K562 (cell line): ENCODE measurements at regions not wholly inside any gene's neighbourhood (a gene's known extent, or its start where the extent isn't known, plus 50 kb on each side); places are given as distances from the start of the nearest gene placed in this dataset.

Experiments
- ATAC-seq: fragments of 200-7000 bp; cut with Tn5 transposase; 3 replicates; pipeline ENCODE4 v1.9.1; 2020; ENCODE audit warnings: moderate library complexity
- BruUV-seq: library from RNA; stranded (reverse); fragments of 400-500 nt; replicated peaks from 2 replicates; lab custom pipeline; 2021; lab: Mats Ljungman, UMichigan
- CTCF ChIA-PET: fragments of 300-600 bp; formaldehyde crosslinking; extraction: SDS; loops from one replicate; lab custom pipeline; 2021; ENCODE audit warnings: low intra/inter-chr PET ratio; lab: Yijun Ruan, JAX
- POLR2A ChIA-PET: fragments of 300-600, 350-650 bp; sonication (Branson Sonifier 250); formaldehyde crosslinking; extraction: SDS; loops from one replicate; lab custom pipeline; 2021; ENCODE audit warnings: antibody characterized with exemption, inconsistent platforms; lab: Yijun Ruan, JAX
- DNase-seq, 4 experiments: peaks; one replicate each; pipeline versions ENCODE4 v3.0.0 to v3.0.0-alpha.2; 2011 to 2018; ENCODE audit warnings: low spot score in 3 of 4, mixed read lengths in 3 of 4; ENCODE audit errors: extremely low read depth in 1 of 4
- FAIRE-seq: peaks from 2 replicates; lab custom pipeline; 2011; peaks lifted over from hg19 to GRCh38; lab: Jason Lieb, UNC
- H2AFZ ChIP-seq: 2 replicates; pipeline ENCODE4 v1.6.0; 2011; ENCODE audit warnings: low read depth, low read length, control low read depth, inconsistent platforms
- H3K27ac ChIP-seq: fragments of 200-600 bp; 3 replicates; pipeline ENCODE4 v1.8.0; 2011; ENCODE audit warnings: low read depth, mild to moderate bottlenecking, control low read depth, inconsistent platforms, low read length, moderate library complexity, mixed read lengths; ENCODE audit errors: extremely low read depth
- H3K27me3 ChIP-seq, 2 experiments: fragments of 300-600 bp in 1 of 2; 2 replicates in 1 of 2; 3 replicates in 1 of 2; pipeline versions ENCODE4 v1.6.0 to v1.8.0; 2011; ENCODE audit warnings: inconsistent platforms in 2 of 2, low read length in 2 of 2, mild to moderate bottlenecking in 1 of 2, mixed read lengths in 1 of 2, moderate library complexity in 1 of 2; ENCODE audit not compliant: control insufficient read depth in 2 of 2, insufficient read depth in 2 of 2
- H3K36me3 ChIP-seq: fragments of 300-600 bp; 3 replicates; pipeline ENCODE4 v1.8.0; 2011; ENCODE audit warnings: mild to moderate bottlenecking, low read length, inconsistent platforms; ENCODE audit not compliant: control insufficient read depth, insufficient read depth
- H3K4me1 ChIP-seq, 2 experiments: fragments of 200-600 bp in 1 of 2; replicated peaks in 1 of 2; 2 replicates in 1 of 2; 3 replicates in 1 of 2; pipeline versions ENCODE4 v1.5.1 to v1.8.0; 2011; ENCODE audit warnings: inconsistent platforms in 2 of 2, low read length in 2 of 2, mild to moderate bottlenecking in 1 of 2, mixed read lengths in 1 of 2, moderate library complexity in 1 of 2; ENCODE audit not compliant: control insufficient read depth in 2 of 2, insufficient read depth in 2 of 2
- H3K4me2 ChIP-seq: 2 replicates; pipeline ENCODE4 v1.6.1; 2011; ENCODE audit warnings: low read length, control low read depth, inconsistent platforms, mixed read lengths; ENCODE audit not compliant: insufficient read depth
- H3K4me3 ChIP-seq: fragments of 200-600 bp; sonication (generic), shearing (Covaris generic); 2 replicates; pipeline ENCODE4 v1.5.1; 2016; ENCODE audit warnings: control low read depth, inconsistent platforms
- H3K79me2 ChIP-seq: fragments of 200-600 bp; 3 replicates; pipeline ENCODE4 v1.8.0; 2011; ENCODE audit warnings: low read length, inconsistent platforms; ENCODE audit not compliant: control insufficient read depth, insufficient read depth
- H3K9ac ChIP-seq, 2 experiments: 2 replicates each; pipeline versions ENCODE4 v1.6.0 to v1.6.1; 2011; ENCODE audit warnings: low read depth in 2 of 2, low read length in 2 of 2, control low read depth in 1 of 2, inconsistent platforms in 1 of 2, mild to moderate bottlenecking in 1 of 2, mixed read lengths in 1 of 2; ENCODE audit not compliant: insufficient read depth in 1 of 2
- H3K9me1 ChIP-seq: one replicate; pipeline ENCODE4 v1.6.0; 2011; ENCODE audit warnings: inconsistent platforms, mild to moderate bottlenecking, low read length, moderate library complexity; ENCODE audit not compliant: control insufficient read depth, insufficient read depth
- H3K9me3 ChIP-seq: replicated peaks from 2 replicates; pipeline ENCODE4 v1.5.1; 2011; ENCODE audit warnings: low read depth, low read length, inconsistent platforms; ENCODE audit not compliant: control insufficient read depth, insufficient read depth
- H4K20me1 ChIP-seq: replicated peaks from 2 replicates; pipeline ENCODE4 v1.6.1; 2011; ENCODE audit warnings: low read length, inconsistent platforms, mixed read lengths; ENCODE audit not compliant: control insufficient read depth, insufficient read depth
- BCL6 ChIP-seq: fragments of 250-450 bp; sonication (Bioruptor Pico); IDR thresholded peaks from 2 replicates; pipeline ENCODE4 v1.4.0; 2020
- CBFB ChIP-seq: sonication (generic); formaldehyde crosslinking; IDR thresholded peaks from 2 replicates; pipeline ENCODE4 v1.4.0; 2020; ENCODE audit warnings: mild to moderate bottlenecking, missing genetic modification reagents
- CHD4 ChIP-seq: fragments of 200-600 bp; sonication (generic); IDR thresholded peaks from 3 replicates; pipeline ENCODE4 v1.6.1; 2012; ENCODE audit warnings: low read depth, mild to moderate bottlenecking, mixed read lengths, low read length, inconsistent platforms; ENCODE audit not compliant: insufficient read depth, insufficient replicate concordance, poor library complexity, severe bottlenecking
- E2F4 ChIP-seq: sonication (generic); formaldehyde crosslinking; IDR thresholded peaks from 2 replicates; pipeline ENCODE4 v1.8.0; 2022; ENCODE audit warnings: mild to moderate bottlenecking, low read depth, missing genetic modification reagents
- HEY1 ChIP-seq: fragments of 250-450 bp; sonication (Bioruptor Pico); IDR thresholded peaks from 2 replicates; pipeline ENCODE4 v1.5.0; 2020; ENCODE audit warnings: mild to moderate bottlenecking, moderate library complexity, borderline replicate concordance
- JUN ChIP-seq, 2 experiments: sonication (generic) in 1 of 2; formaldehyde crosslinking in 1 of 2; IDR thresholded peaks; 2 replicates each; pipeline versions ENCODE4 v1.6.1 to v1.8.0; 2012 to 2022; ENCODE audit warnings: borderline replicate concordance in 2 of 2, mild to moderate bottlenecking in 2 of 2, improper control_type of control experiment in 1 of 2, low read depth in 1 of 2, low read length in 1 of 2, missing genetic modification reagents in 1 of 2
- NCOA6 ChIP-seq: fragments of 450-650 bp; IDR thresholded peaks from 2 replicates; pipeline ENCODE4 v1.6.1; 2017; ENCODE audit warnings: mild to moderate bottlenecking
- NONO ChIP-seq, 2 experiments: fragments of 200-400 bp in 1 of 2; fragments of 450-650 bp in 1 of 2; formaldehyde crosslinking in 1 of 2; IDR thresholded peaks; 2 replicates each; pipeline ENCODE4 v1.6.1; 2017; ENCODE audit warnings: low read depth in 2 of 2, mild to moderate bottlenecking in 2 of 2, moderate library complexity in 2 of 2, low read length in 1 of 2
- PHB2 ChIP-seq: fragments of 450-650 bp; IDR thresholded peaks from 2 replicates; pipeline ENCODE4 v1.6.1; 2017; ENCODE audit warnings: low read depth
- RFX7 ChIP-seq: fragments of 250-450 bp; sonication (Bioruptor Pico); IDR thresholded peaks from 2 replicates; pipeline ENCODE4 v1.5.1; 2021; ENCODE audit warnings: mild to moderate bottlenecking
- SMAD1 ChIP-seq: fragments of 150-350 bp; IDR thresholded peaks from 2 replicates; pipeline ENCODE4 v1.6.1; 2014; ENCODE audit warnings: low read length, low read depth; ENCODE audit not compliant: partially characterized antibody
- ZNF140 ChIP-seq: fragments of 250-450 bp; sonication (Bioruptor Pico); IDR thresholded peaks from 2 replicates; pipeline ENCODE4 v1.8.0; 2021; ENCODE audit warnings: moderate library complexity, mild to moderate bottlenecking, inconsistent platforms
- ZNF512 ChIP-seq: IDR thresholded peaks from 2 replicates; pipeline ENCODE4 v1.6.1; 2016; ENCODE audit warnings: missing genetic modification characterization, missing compliant biosample characterization
- ZNF644 ChIP-seq: fragments of 200-800 bp; sonication (Bioruptor generic); IDR thresholded peaks from 2 replicates; pipeline ENCODE4 v1.6.1; 2016; ENCODE audit warnings: low read depth, missing genetic modification characterization, missing compliant biosample characterization
- ZNF764 ChIP-seq: fragments of 250-450 bp; sonication (Bioruptor Pico); IDR thresholded peaks from 2 replicates; pipeline ENCODE4 v1.4.0; 2020; ENCODE audit warnings: low read depth, mild to moderate bottlenecking, moderate library complexity
- ZNF830 ChIP-seq: fragments of 250-450 bp; sonication (Bioruptor Pico); IDR thresholded peaks from 2 replicates; pipeline ENCODE4 v1.5.0; 2021; ENCODE audit warnings: mild to moderate bottlenecking
- in situ Hi-C: fragments of 300-500 bp; cut with MboI; formaldehyde crosslinking; loops from 4 replicates; pipeline ENCODE4 v1.15.0; 2018; ENCODE audit warnings: inconsistent platforms, mixed read lengths
- intact Hi-C: fragments of 100-400 bp; cut with micrococcal nuclease; formaldehyde crosslinking; loops from 2 replicates; pipeline ENCODE4 v1.14.2; 2022
- TF ChIP-seq, protein P1 (sequence below): fragments of 250-450 bp; sonication (Bioruptor Pico); IDR thresholded peaks from 2 replicates; pipeline ENCODE4 v1.8.0; 2022; ENCODE audit warnings: moderate library complexity, mild to moderate bottlenecking, inconsistent platforms
- TF ChIP-seq, protein P2 (sequence below): sonication (generic); formaldehyde crosslinking; IDR thresholded peaks from 2 replicates; pipeline ENCODE4 v1.9.0; 2022; ENCODE audit warnings: mild to moderate bottlenecking, missing genetic modification reagents
- TF ChIP-seq, protein P3 (sequence below): fragments of 250-450 bp; sonication (Bioruptor Pico); IDR thresholded peaks from 2 replicates; pipeline ENCODE4 v1.4.0; 2020; ENCODE audit warnings: borderline replicate concordance

DNA sequence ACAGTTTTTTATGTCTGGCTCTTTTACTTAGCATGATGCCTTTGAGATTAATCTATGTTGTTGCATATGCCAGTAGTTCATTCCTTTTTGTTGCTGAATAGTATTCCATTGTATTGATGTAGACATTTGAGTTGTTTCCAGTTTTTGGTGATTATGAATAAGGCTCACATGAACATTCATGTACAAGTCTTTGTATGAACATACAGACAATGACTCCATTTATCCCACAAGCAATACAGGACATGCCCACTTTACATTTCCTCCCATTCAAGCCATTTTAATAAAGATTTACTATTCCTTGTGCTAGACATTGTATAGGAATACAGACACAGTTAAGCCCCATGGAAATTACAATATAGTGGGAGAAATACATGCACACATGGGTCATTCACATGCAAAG is 118.0 kb downstream of the TRIM43 start:
- Histone ChIP-seq H3K4me1 (no peaks in the 10 kb centered on the region; a peak in 1 of 5 replicates), H3K27ac (no peak overlapping the region), H3K9ac (no peak overlapping the region), H3K27me3 (no peaks in the 10 kb centered on the region), H4K20me1 (no peaks in the 10 kb centered on the region), H3K9me1 (no peaks in the 10 kb centered on the region), H3K36me3 (no peaks in the 10 kb centered on the region), H3K4me2 (no peak overlapping the region), H3K9me3 (no peaks in the 10 kb centered on the region), H3K4me3 (no peak overlapping the region), H2AFZ (no peak overlapping the region), H3K79me2 (no peaks in the 10 kb centered on the region)
- FAIRE-seq (no peak), DNase-seq (no peak), ATAC-seq (no peak)
- BruUV-seq, result no TSS peak
- POLR2A ChIA-PET, result no interaction called here
- CTCF ChIA-PET, result no interaction called here
- intact Hi-C loops, result no loop called here
- in situ Hi-C loops, result no loop called here
- TF ChIP-seq CBFB (CRISPR knock-in tag) (no peak), ZNF830 (CRISPR knock-in tag) (no peak), BCL6 (no peak), CHD4 (no peak), ZNF644 (no peak), JUN (IDR thresholded peaks at IDR 0.05; ENCODE audit: borderline replicate concordance, low read depth, low read length) (no peak), JUN (CRISPR knock-in tag; IDR thresholded peaks at IDR 0.05; ENCODE audit: borderline replicate concordance) (no peak), ZNF140 (CRISPR knock-in tag) (no peak), RFX7 (CRISPR knock-in tag) (no peak), SMAD1 (no peak), E2F4 (CRISPR knock-in tag) (no peak), ZNF764 (CRISPR knock-in tag) (no peak), ZNF512 (tag) (no peak), PHB2 (no peak), NONO (IDR thresholded peaks at IDR 0.05; ENCODE audit: low read depth in 2 of 2, low read length in 1 of 2) (no peak), NCOA6 (no peak), HEY1 (CRISPR knock-in tag) (no peak)
- TF ChIP-seq, protein P1, sequence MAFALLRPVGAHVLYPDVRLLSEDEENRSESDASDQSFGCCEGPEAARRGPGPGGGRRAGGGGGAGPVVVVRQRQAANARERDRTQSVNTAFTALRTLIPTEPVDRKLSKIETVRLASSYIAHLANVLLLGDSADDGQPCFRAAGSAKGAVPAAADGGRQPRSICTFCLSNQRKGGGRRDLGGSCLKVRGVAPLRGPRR (CRISPR knock-in tag), result no peak
- TF ChIP-seq, protein P2, sequence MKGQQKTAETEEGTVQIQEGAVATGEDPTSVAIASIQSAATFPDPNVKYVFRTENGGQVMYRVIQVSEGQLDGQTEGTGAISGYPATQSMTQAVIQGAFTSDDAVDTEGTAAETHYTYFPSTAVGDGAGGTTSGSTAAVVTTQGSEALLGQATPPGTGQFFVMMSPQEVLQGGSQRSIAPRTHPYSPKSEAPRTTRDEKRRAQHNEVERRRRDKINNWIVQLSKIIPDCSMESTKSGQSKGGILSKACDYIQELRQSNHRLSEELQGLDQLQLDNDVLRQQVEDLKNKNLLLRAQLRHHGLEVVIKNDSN (CRISPR knock-in tag), result no peak
- TF ChIP-seq, protein P3, sequence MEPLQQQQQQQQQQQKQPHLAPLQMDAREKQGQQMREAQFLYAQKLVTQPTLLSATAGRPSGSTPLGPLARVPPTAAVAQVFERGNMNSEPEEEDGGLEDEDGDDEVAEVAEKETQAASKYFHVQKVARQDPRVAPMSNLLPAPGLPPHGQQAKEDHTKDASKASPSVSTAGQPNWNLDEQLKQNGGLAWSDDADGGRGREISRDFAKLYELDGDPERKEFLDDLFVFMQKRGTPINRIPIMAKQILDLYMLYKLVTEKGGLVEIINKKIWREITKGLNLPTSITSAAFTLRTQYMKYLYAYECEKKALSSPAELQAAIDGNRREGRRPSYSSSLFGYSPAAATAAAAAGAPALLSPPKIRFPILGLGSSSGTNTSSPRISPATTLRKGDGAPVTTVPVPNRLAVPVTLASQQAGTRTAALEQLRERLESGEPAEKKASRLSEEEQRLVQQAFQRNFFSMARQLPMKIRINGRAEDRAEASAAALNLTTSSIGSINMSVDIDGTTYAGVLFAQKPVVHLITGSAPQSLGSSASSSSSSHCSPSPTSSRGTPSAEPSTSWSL, result no peak
